ENCODE measurements at regions not wholly inside any gene's neighbourhood (a gene's known extent, or its start where the extent isn't known, plus 50 kb on each side); places are given as distances from the start of the nearest gene placed in this dataset.

- Histone ChIP-seq H3K27me3 (ENCODE audit: control insufficient read depth, insufficient read depth, low read length) (no peaks in the 10 kb centered on the region), H3K36me3 (ENCODE audit: control insufficient read depth, insufficient read depth, low read length) (no peaks in the 10 kb centered on the region), H3K79me2 (ENCODE audit: control insufficient read depth, insufficient read depth, low read length) (no peaks in the 10 kb centered on the region), H3K9ac (ENCODE audit: insufficient read depth, low read length) (no peak overlapping the region), H4K20me1 (ENCODE audit: control insufficient read depth, extremely low read depth, insufficient read depth, low read length) (no peaks in the 10 kb centered on the region), H3K27ac (ENCODE audit: insufficient read depth, low read length) (no peak overlapping the region), H3K4me3 (replicated peaks in 1 of 4; ENCODE audit: control extremely low read depth in 1 of 4, insufficient read depth in 1 of 4, low read depth in 3 of 4, low read length in 4 of 4) (no peak overlapping the region), H2AFZ (ENCODE audit: low read length) (no peak overlapping the region), H3K4me1 (ENCODE audit: control insufficient read depth, extremely low read depth, insufficient read depth, low read length) (no peaks in the 10 kb centered on the region), H3K4me2 (ENCODE audit: extremely low read depth, insufficient read depth, low read length) (no peak overlapping the region), H3K9me3 (ENCODE audit: control insufficient read depth, insufficient read depth, low read depth, low read length) (no peaks in the 10 kb centered on the region)
- no peak for TF ChIP-seq EZH2 (IDR thresholded peaks at IDR 0.05; ENCODE audit: low read length, missing control alignments)
- TF ChIP-seq CTCF (conservative IDR thresholded peaks at IDR 0.05 in 1 of 2, IDR thresholded peaks at IDR 0.05 in 1 of 2; ENCODE audit: low read depth in 1 of 2, low read length in 2 of 2): no peak
- DNase-seq (ENCODE audit: low read depth in 2 of 2): no peak
Observed at GRCh38 chr2:82278416-82278815, 1973.9 kb upstream of the LRRTM1 start.

GRCh38 chr2:82275599-82275998 is 1971.0 kb upstream of the LRRTM1 start:
- Histone ChIP-seq H2AFZ (ENCODE audit: low read length) (no peak overlapping the region), H3K9me3 (ENCODE audit: control insufficient read depth, insufficient read depth, low read depth, low read length) (no peaks in the 10 kb centered on the region), H3K4me3 (replicated peaks in 1 of 4; ENCODE audit: control extremely low read depth in 1 of 4, insufficient read depth in 1 of 4, low read depth in 3 of 4, low read length in 4 of 4) (no peak overlapping the region), H3K27me3 (ENCODE audit: control insufficient read depth, insufficient read depth, low read length) (no peaks in the 10 kb centered on the region), H3K4me2 (ENCODE audit: extremely low read depth, insufficient read depth, low read length) (no peak overlapping the region), H3K4me1 (ENCODE audit: control insufficient read depth, extremely low read depth, insufficient read depth, low read length) (no peaks in the 10 kb centered on the region), H3K79me2 (ENCODE audit: control insufficient read depth, insufficient read depth, low read length) (no peaks in the 10 kb centered on the region), H3K36me3 (ENCODE audit: control insufficient read depth, insufficient read depth, low read length) (no peaks in the 10 kb centered on the region), H3K27ac (ENCODE audit: insufficient read depth, low read length) (no peak overlapping the region), H4K20me1 (ENCODE audit: control insufficient read depth, extremely low read depth, insufficient read depth, low read length) (no peaks in the 10 kb centered on the region), H3K9ac (ENCODE audit: insufficient read depth, low read length) (no peak overlapping the region)
- DNase-seq (ENCODE audit: low read depth in 2 of 2): no peak
- TF ChIP-seq CTCF (conservative IDR thresholded peaks at IDR 0.05 in 1 of 2, IDR thresholded peaks at IDR 0.05 in 1 of 2; ENCODE audit: low read depth in 1 of 2, low read length in 2 of 2) (no peak), EZH2 (IDR thresholded peaks at IDR 0.05; ENCODE audit: low read length, missing control alignments) (no peak)

GRCh38 chr2:82268446-82268845 is 1963.9 kb upstream of the LRRTM1 start:
- Histone ChIP-seq H3K79me2 (ENCODE audit: control insufficient read depth, insufficient read depth, low read length) (no peaks in the 10 kb centered on the region), H3K9me3 (ENCODE audit: control insufficient read depth, insufficient read depth, low read depth, low read length) (no peaks in the 10 kb centered on the region), H3K4me1 (ENCODE audit: control insufficient read depth, extremely low read depth, insufficient read depth, low read length) (no peaks in the 10 kb centered on the region), H4K20me1 (ENCODE audit: control insufficient read depth, extremely low read depth, insufficient read depth, low read length) (no peaks in the 10 kb centered on the region), H3K36me3 (ENCODE audit: control insufficient read depth, insufficient read depth, low read length) (no peaks in the 10 kb centered on the region), H3K4me3 (replicated peaks in 1 of 4; ENCODE audit: control extremely low read depth in 1 of 4, insufficient read depth in 1 of 4, low read depth in 3 of 4, low read length in 4 of 4) (no peak overlapping the region), H3K4me2 (ENCODE audit: extremely low read depth, insufficient read depth, low read length) (no peak overlapping the region), H3K27me3 (ENCODE audit: control insufficient read depth, insufficient read depth, low read length) (no peaks in the 10 kb centered on the region), H2AFZ (ENCODE audit: low read length) (no peak overlapping the region), H3K27ac (ENCODE audit: insufficient read depth, low read length) (no peak overlapping the region), H3K9ac (ENCODE audit: insufficient read depth, low read length) (no peak overlapping the region)
- DNase-seq (ENCODE audit: low read depth in 2 of 2): no peak
- TF ChIP-seq EZH2 (IDR thresholded peaks at IDR 0.05; ENCODE audit: low read length, missing control alignments) (no peak), CTCF (conservative IDR thresholded peaks at IDR 0.05 in 1 of 2, IDR thresholded peaks at IDR 0.05 in 1 of 2; ENCODE audit: low read depth in 1 of 2, low read length in 2 of 2) (no peak)

Data from fibroblast of lung (primary cell).